H1 (cell line): ENCODE measurements at regions not wholly inside any gene's neighbourhood (a gene's known extent, or its start where the extent isn't known, plus 50 kb on each side); places are given as distances from the start of the nearest gene placed in this dataset.

Experiments
- CTCF ChIA-PET: fragments of 300-600 bp; sonication (Branson Sonifier 250); formaldehyde crosslinking; loops from one replicate; lab custom pipeline; 2021; ENCODE audit not compliant: partially characterized antibody; lab: Charles Lee
- POLR2A ChIA-PET: fragments of 300-600 bp; sonication (Branson Sonifier 250); formaldehyde crosslinking; loops from one replicate; lab custom pipeline; 2021; ENCODE audit warnings: inconsistent platforms; ENCODE audit not compliant: partially characterized antibody; lab: Charles Lee
- DNase-seq, 2 experiments: peaks; one replicate each; pipeline versions ENCODE4 v3.0.0 to v3.0.0-alpha.2; 2010 to 2022; ENCODE audit warnings: low spot score in 2 of 2, low read depth in 1 of 2, mixed read lengths in 1 of 2
- FAIRE-seq: peaks from 2 replicates; lab custom pipeline; 2011; peaks lifted over from hg19 to GRCh38; lab: Jason Lieb, UNC
- H2AFZ ChIP-seq: 2 replicates; pipeline ENCODE4 v1.8.1; 2012; ENCODE audit warnings: low read length, inconsistent platforms
- H2AK5ac ChIP-seq: 2 replicates; pipeline ENCODE4 v1.6.1; 2013; ENCODE audit warnings: low read depth, low read length
- H2BK120ac ChIP-seq: replicated peaks from 2 replicates; pipeline ENCODE3; 2013; ENCODE audit warnings: low read depth, low read length, inconsistent platforms
- H2BK12ac ChIP-seq: 2 replicates; pipeline ENCODE4 v1.6.1; 2013; ENCODE audit warnings: low read depth, low read length
- H2BK15ac ChIP-seq: 2 replicates; pipeline ENCODE4 v1.6.1; 2013; ENCODE audit warnings: low read length
- H2BK20ac ChIP-seq: 2 replicates; pipeline ENCODE4 v1.6.1; 2013; ENCODE audit warnings: low read length
- H2BK5ac ChIP-seq: 2 replicates; pipeline ENCODE4 v1.6.1; 2013; ENCODE audit warnings: low read depth, low read length
- H3K14ac ChIP-seq: 2 replicates; pipeline ENCODE4 v1.6.1; 2013; ENCODE audit warnings: inconsistent platforms; ENCODE audit not compliant: insufficient read length
- H3K18ac ChIP-seq: 2 replicates; pipeline ENCODE4 v1.6.1; 2013; ENCODE audit warnings: low read length; ENCODE audit errors: extremely low read depth
- H3K23ac ChIP-seq: 2 replicates; pipeline ENCODE4 v1.6.1; 2013; ENCODE audit warnings: inconsistent platforms; ENCODE audit not compliant: insufficient read length
- H3K23me2 ChIP-seq: 2 replicates; pipeline ENCODE4 v1.6.1; 2013; ENCODE audit warnings: low read depth, low read length
- H3K27ac ChIP-seq: 2 replicates; pipeline ENCODE4 v1.6.1; 2011; ENCODE audit warnings: low read depth, low read length, inconsistent platforms
- H3K27me3 ChIP-seq, 4 experiments: replicated peaks in 1 of 4; 1 replicate in 1 of 4; 2 replicates in 3 of 4; pipeline versions ENCODE4 v1.6.1 to v1.8.1; 2011 to 2013; ENCODE audit warnings: low read length in 3 of 4, mild to moderate bottlenecking in 3 of 4, inconsistent platforms in 2 of 4, mixed read lengths in 2 of 4, moderate library complexity in 1 of 4; ENCODE audit not compliant: control insufficient read depth in 3 of 4, insufficient read depth in 3 of 4; ENCODE audit errors: extremely low read depth in 1 of 4
- H3K36me3 ChIP-seq, 4 experiments: 2 replicates each; pipeline versions ENCODE4 v1.6.1 to v1.8.1; 2011 to 2013; ENCODE audit warnings: mild to moderate bottlenecking in 4 of 4, low read length in 3 of 4, moderate library complexity in 2 of 4, control low read depth in 1 of 4, inconsistent platforms in 1 of 4; ENCODE audit not compliant: insufficient read depth in 4 of 4, control insufficient read depth in 2 of 4
- H3K4ac ChIP-seq: replicated peaks from 2 replicates; pipeline ENCODE3; 2013; ENCODE audit warnings: low read length, low read depth, mixed read lengths, inconsistent platforms; ENCODE audit not compliant: insufficient read length
- H3K4me1 ChIP-seq, 4 experiments: replicated peaks in 1 of 4; 1 replicate in 1 of 4; 2 replicates in 3 of 4; pipeline versions ENCODE4 v1.6.1 to v1.8.1; 2011 to 2013; ENCODE audit warnings: low read length in 3 of 4, inconsistent platforms in 2 of 4, mixed read lengths in 1 of 4; ENCODE audit not compliant: insufficient read depth in 4 of 4, control insufficient read depth in 3 of 4
- H3K4me2 ChIP-seq, 2 experiments: 2 replicates each; pipeline versions ENCODE4 v1.6.1 to v1.8.1; 2011 to 2013; ENCODE audit warnings: low read depth in 2 of 2, low read length in 2 of 2, control low read depth in 1 of 2, inconsistent platforms in 1 of 2, mild to moderate bottlenecking in 1 of 2; ENCODE audit not compliant: insufficient read depth in 1 of 2
- H3K4me3 ChIP-seq, 4 experiments: fragments of 200-600, 300-600 bp in 1 of 4; sonication (generic), shearing (Covaris generic), sonication (Bioruptor Twin) in 1 of 4; 2 replicates each; pipeline versions ENCODE4 v1.5.1 to v1.8.1; 2011 to 2016; ENCODE audit warnings: low read length in 4 of 4, low read depth in 3 of 4, control low read depth in 2 of 4, inconsistent platforms in 2 of 4, mild to moderate bottlenecking in 2 of 4, mixed read lengths in 1 of 4, moderate library complexity in 1 of 4; ENCODE audit not compliant: insufficient read depth in 2 of 4; ENCODE audit errors: extremely low read depth in 1 of 4
- H3K56ac ChIP-seq: replicated peaks from 2 replicates; pipeline ENCODE3; 2013; ENCODE audit warnings: low read depth, mild to moderate bottlenecking, mixed read lengths, low read length, inconsistent platforms; ENCODE audit not compliant: insufficient read length
- H3K79me1 ChIP-seq: 2 replicates; pipeline ENCODE4 v1.6.1; 2013; ENCODE audit warnings: low read depth, low read length, control low read depth
- H3K79me2 ChIP-seq, 2 experiments: 2 replicates each; pipeline versions ENCODE4 v1.6.1 to v1.8.1; 2012 to 2013; ENCODE audit warnings: low read length in 2 of 2, mild to moderate bottlenecking in 2 of 2, inconsistent platforms in 1 of 2; ENCODE audit not compliant: insufficient read depth in 2 of 2, control insufficient read depth in 1 of 2
- H3K9ac ChIP-seq, 4 experiments: replicated peaks in 1 of 4; 1 replicate in 1 of 4; 2 replicates in 3 of 4; pipeline versions ENCODE4 v1.6.1 to v1.8.1; 2011 to 2013; ENCODE audit warnings: low read depth in 3 of 4, low read length in 3 of 4, control low read depth in 2 of 4, mild to moderate bottlenecking in 2 of 4, moderate library complexity in 2 of 4, inconsistent platforms in 1 of 4; ENCODE audit errors: extremely low read depth in 1 of 4
- H3K9me3 ChIP-seq, 2 experiments: 2 replicates each; pipeline versions ENCODE4 v1.6.1 to v1.8.1; 2012 to 2013; ENCODE audit warnings: mild to moderate bottlenecking in 2 of 2, moderate library complexity in 2 of 2, control low read depth in 1 of 2, inconsistent platforms in 1 of 2, low read depth in 1 of 2, low read length in 1 of 2, mixed read lengths in 1 of 2; ENCODE audit not compliant: insufficient read depth in 2 of 2
- H4K20me1 ChIP-seq, 2 experiments: replicated peaks in 1 of 2; 2 replicates each; pipeline versions ENCODE3 to v1.8.1; 2011 to 2013; ENCODE audit warnings: inconsistent platforms in 2 of 2, low read length in 2 of 2, mild to moderate bottlenecking in 1 of 2; ENCODE audit not compliant: insufficient read depth in 2 of 2, control insufficient read depth in 1 of 2
- H4K5ac ChIP-seq: 2 replicates; pipeline ENCODE4 v1.6.1; 2013; ENCODE audit warnings: low read length, low read depth, mixed read lengths, inconsistent platforms; ENCODE audit not compliant: insufficient read length
- H4K8ac ChIP-seq: 2 replicates; pipeline ENCODE4 v1.8.0; 2013; ENCODE audit warnings: mild to moderate bottlenecking, moderate library complexity, low read length, inconsistent platforms; ENCODE audit not compliant: insufficient read depth; ENCODE audit errors: extremely low read depth
- H4K91ac ChIP-seq: replicated peaks from 2 replicates; pipeline ENCODE3; 2013; ENCODE audit warnings: low read length, mixed read lengths, inconsistent platforms; ENCODE audit not compliant: insufficient read length
- CHD1 ChIP-seq: IDR thresholded peaks from 2 replicates; pipeline ENCODE4 v1.6.1; 2012; ENCODE audit warnings: low read depth, low read length, improper control_type of control experiment
- HDAC2 ChIP-seq, 2 experiments: fragments of 300-600 bp in 1 of 2; sonication (generic) in 1 of 2; IDR thresholded peaks; 2 replicates each; pipeline ENCODE4 v1.6.1; 2011 to 2012; ENCODE audit warnings: low read depth in 2 of 2, low read length in 2 of 2, mild to moderate bottlenecking in 2 of 2, moderate library complexity in 2 of 2, borderline replicate concordance in 1 of 2, inconsistent platforms in 1 of 2
- RBBP5 ChIP-seq: IDR thresholded peaks from 2 replicates; pipeline ENCODE4 v1.7.1; 2012; ENCODE audit warnings: low read depth, mild to moderate bottlenecking, inconsistent platforms, low read length, moderate library complexity, borderline replicate concordance
- SUZ12 ChIP-seq: fragments of 200-600 bp; sonication (generic); IDR thresholded peaks from 2 replicates; pipeline ENCODE4 v1.6.1; 2012; ENCODE audit warnings: mild to moderate bottlenecking, inconsistent platforms, low read length, moderate library complexity, mixed read lengths
- WGBS, 2 experiments: shearing (Covaris generic) in 1 of 2; methylation state at CpG; one replicate each; pipeline versions ENCODE4 v1.1.6 to v1.1.7; 2013 to 2015; ENCODE audit warnings: low lambda C conversion rate in 2 of 2, mixed read lengths in 2 of 2, inconsistent platforms in 1 of 2, low coverage in 1 of 2, missing lambda C conversion rate in 1 of 2; ENCODE audit not compliant: insufficient replicate concordance in 2 of 2, insufficient coverage in 1 of 2, insufficient read length in 1 of 2; ENCODE audit errors: extremely low coverage in 1 of 2, missing lambda C conversion rate in 1 of 2; 5-methylcytosine and 5-hydroxymethylcytosine counted together

- Histone ChIP-seq H2AFZ (no peak overlapping the region), H3K18ac (no peak overlapping the region), H4K20me1 (no peaks in the 10 kb centered on the region), H3K27me3 (no peaks in the 10 kb centered on the region), H3K36me3 (no peaks in the 10 kb centered on the region), H2BK15ac (no peak overlapping the region), H3K4me1 (no peaks in the 10 kb centered on the region), H4K91ac (no peak overlapping the region), H3K4me3 (no peak overlapping the region), H3K79me1 (no peaks in the 10 kb centered on the region), H3K56ac (no peak overlapping the region), H3K4ac (no peak overlapping the region), H3K14ac (no peak overlapping the region), H2BK20ac (no peak overlapping the region), H2AK5ac (no peak overlapping the region), H4K5ac (no peak overlapping the region), H3K23ac (no peak overlapping the region), H3K23me2 (0 out of 2 replicates have a peak, but pooled peaks cover 2% of the 10 kb centered on the region), H2BK120ac (no peak overlapping the region), H3K9ac (no peak overlapping the region), H3K4me2 (no peak overlapping the region), H3K9me3 (no peaks in the 10 kb centered on the region), H2BK12ac (no peak overlapping the region), H3K79me2 (no peaks in the 10 kb centered on the region), H3K27ac (no peak overlapping the region), H4K8ac (no peak overlapping the region), H2BK5ac (no peak overlapping the region)
- ChIA-PET POLR2A (no interaction called here), CTCF (interaction anchor here (0.6 kb wide), 1 partner anchor 195 kb away, joined by 3 read pairs; no protein-coding TSS in a partner anchor)
- no peak for TF ChIP-seq CHD1
- TF ChIP-seq HDAC2 (IDR thresholded peaks at IDR 0.05; ENCODE audit: borderline replicate concordance in 1 of 2, low read depth in 2 of 2, low read length in 2 of 2), result no peak
- TF ChIP-seq SUZ12, result no peak
- TF ChIP-seq RBBP5, result no peak
- 93% methylated on average over 2 of the region's 2 CpGs; no CpG with 5 or more reads in 1 of the 2 experiments for WGBS, 2 experiments
- DNase-seq, result no peak
- no peak for FAIRE-seq
These were observed 56.3 kb upstream of the UBE2E3 start for GRCh38 chr2:180924063-180924462.
